Tibial nerve (tissue), 4 donors: ENCODE measurements at regions not wholly inside any gene's neighbourhood (a gene's known extent, or its start where the extent isn't known, plus 50 kb on each side); places are given as distances from the start of the nearest gene placed in this dataset.

Source experiments
- DNase-seq, 2 donors: peaks; one replicate each; pipeline ENCODE4 v3.0.0-alpha.2; 2019; ENCODE audit warnings: low spot score in 2 of 2
- H3K27ac ChIP-seq, 4 donors: fragments of 200-600 bp; sonication (generic) in 3 of 4; one replicate each; pipeline ENCODE4 v1.5.1; 2017 to 2019; ENCODE audit warnings: mild to moderate bottlenecking in 1 of 4
- H3K27me3 ChIP-seq, 2 donors: fragments of 200-600 bp; sonication (generic) in 1 of 2; one replicate each; pipeline versions ENCODE4 v1.5.1 to v1.6.0; 2017 to 2019
- H3K36me3 ChIP-seq, 3 donors: fragments of 200-600 bp; sonication (generic); one replicate each; pipeline ENCODE4 v1.5.1; 2018 to 2019
- H3K4me1 ChIP-seq, 4 donors: fragments of 200-600 bp; sonication (generic) in 3 of 4; one replicate each; pipeline ENCODE4 v1.5.1; 2017 to 2019
- H3K4me3 ChIP-seq, 4 donors: fragments of 200-600 bp; sonication (generic) in 3 of 4; one replicate each; pipeline ENCODE4 v1.5.1; 2017 to 2019; ENCODE audit warnings: mild to moderate bottlenecking in 1 of 4, moderate library complexity in 1 of 4
- H3K9me3 ChIP-seq, 4 donors: fragments of 200-600 bp; sonication (generic) in 3 of 4; one replicate each; pipeline ENCODE4 v1.5.1; 2017 to 2019
- EP300 ChIP-seq, 2 donors: sonication (generic); formaldehyde crosslinking; IDR thresholded peaks; one replicate each; pipeline ENCODE4 v1.6.1; 2017; ENCODE audit warnings: antibody characterized with exemption in 2 of 2, mild to moderate bottlenecking in 1 of 2
- POLR2A ChIP-seq, 2 donors: fragments of 450-650 bp; IDR thresholded peaks; one replicate each; pipeline ENCODE4 v1.6.1; 2017; ENCODE audit warnings: antibody characterized with exemption in 2 of 2, mild to moderate bottlenecking in 2 of 2, moderate library complexity in 2 of 2
- WGBS, 2 donors: methylation state at CpG; one replicate each; pipeline ENCODE4 v1.1.5; 2018; 5-methylcytosine and 5-hydroxymethylcytosine counted together
- TF ChIP-seq, protein P1 (sequence below), 5 experiments: fragments of 200-600 bp in 3 of 5; fragments of 450-650 bp in 2 of 5; sonication (generic) in 3 of 5; IDR thresholded peaks; one replicate each; pipeline ENCODE4 v1.5.1; 2016 to 2019; ENCODE audit warnings: antibody characterized with exemption in 5 of 5, mild to moderate bottlenecking in 3 of 5, moderate library complexity in 2 of 5

DNA sequence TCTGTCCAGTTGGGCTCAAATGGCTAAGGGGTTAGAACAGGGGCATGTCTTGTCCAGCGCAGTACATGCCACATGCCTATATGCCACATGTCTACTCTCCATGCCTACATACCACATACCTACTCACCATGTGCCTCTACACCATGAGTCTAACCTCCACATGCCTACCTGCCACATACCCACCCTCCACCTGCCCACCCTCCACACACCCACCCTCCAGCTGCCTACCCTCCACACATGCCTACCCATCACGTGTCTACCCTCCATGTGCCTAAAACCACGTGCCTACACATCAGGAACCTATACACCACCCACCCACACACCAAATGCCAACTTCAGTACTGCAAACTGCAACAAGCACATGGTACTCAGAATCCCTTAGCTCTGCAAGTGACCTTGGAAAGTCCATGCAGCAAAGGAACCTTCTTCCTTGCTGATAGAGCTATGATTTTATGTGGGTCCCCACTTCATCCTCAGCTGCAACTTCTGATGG lies 113.0 kb upstream of the CST7 start:
- 83 to 91% methylated on average over 3 of the region's 3 CpGs for WGBS, 2 donors
- Histone ChIP-seq H3K9me3 (peaks cover 0 to 3% (median 0%) of the 10 kb centered on the region in 4 donors), H3K4me3 (no peak overlapping the region), H3K27me3 (no peaks in the 10 kb centered on the region), H3K4me1 (no peaks in the 10 kb centered on the region), H3K27ac (no peak overlapping the region), H3K36me3 (no peaks in the 10 kb centered on the region)
- no peak for DNase-seq
- no peak for TF ChIP-seq EP300 (IDR thresholded peaks at IDR 0.05)
- TF ChIP-seq POLR2A (IDR thresholded peaks at IDR 0.05) = no peak
- TF ChIP-seq, protein P1, sequence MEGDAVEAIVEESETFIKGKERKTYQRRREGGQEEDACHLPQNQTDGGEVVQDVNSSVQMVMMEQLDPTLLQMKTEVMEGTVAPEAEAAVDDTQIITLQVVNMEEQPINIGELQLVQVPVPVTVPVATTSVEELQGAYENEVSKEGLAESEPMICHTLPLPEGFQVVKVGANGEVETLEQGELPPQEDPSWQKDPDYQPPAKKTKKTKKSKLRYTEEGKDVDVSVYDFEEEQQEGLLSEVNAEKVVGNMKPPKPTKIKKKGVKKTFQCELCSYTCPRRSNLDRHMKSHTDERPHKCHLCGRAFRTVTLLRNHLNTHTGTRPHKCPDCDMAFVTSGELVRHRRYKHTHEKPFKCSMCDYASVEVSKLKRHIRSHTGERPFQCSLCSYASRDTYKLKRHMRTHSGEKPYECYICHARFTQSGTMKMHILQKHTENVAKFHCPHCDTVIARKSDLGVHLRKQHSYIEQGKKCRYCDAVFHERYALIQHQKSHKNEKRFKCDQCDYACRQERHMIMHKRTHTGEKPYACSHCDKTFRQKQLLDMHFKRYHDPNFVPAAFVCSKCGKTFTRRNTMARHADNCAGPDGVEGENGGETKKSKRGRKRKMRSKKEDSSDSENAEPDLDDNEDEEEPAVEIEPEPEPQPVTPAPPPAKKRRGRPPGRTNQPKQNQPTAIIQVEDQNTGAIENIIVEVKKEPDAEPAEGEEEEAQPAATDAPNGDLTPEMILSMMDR (IDR thresholded peaks at IDR 0.05) = no peak

GRCh38 chr20:24836661-24837299 lies 112.3 kb upstream of the CST7 start:
- Histone ChIP-seq H3K4me1 (no peaks in the 10 kb centered on the region), H3K9me3 (no peaks in the 10 kb centered on the region), H3K27ac (no peak overlapping the region), H3K36me3 (no peaks in the 10 kb centered on the region), H3K27me3 (no peaks in the 10 kb centered on the region), H3K4me3 (no peak overlapping the region)
- WGBS, 2 donors = 66 to 67% methylated on average over 9 of the region's 9 CpGs
- DNase-seq = no peak
- TF ChIP-seq POLR2A (IDR thresholded peaks at IDR 0.05) (no peak), EP300 (IDR thresholded peaks at IDR 0.05) (no peak)
- TF ChIP-seq, protein P1 (IDR thresholded peaks at IDR 0.05) = no peak

GRCh38 chr20:24837781-24838450 lies 111.2 kb upstream of the CST7 start:
- WGBS, 2 donors = 81 to 87% methylated on average over 7 of the region's 7 CpGs
- no peak for DNase-seq
- H3K4me3 ChIP-seq = no peak overlapping the region
- no peaks in the 10 kb centered on the region for H3K27me3 ChIP-seq
- no peak overlapping the region for H3K27ac ChIP-seq
- no peak for TF ChIP-seq POLR2A (IDR thresholded peaks at IDR 0.05)
- TF ChIP-seq, protein P1 (IDR thresholded peaks at IDR 0.05) = no peak
- no peak for TF ChIP-seq EP300 (IDR thresholded peaks at IDR 0.05)
- H3K9me3 ChIP-seq = no peaks in the 10 kb centered on the region
- no peaks in the 10 kb centered on the region for H3K36me3 ChIP-seq
- H3K4me1 ChIP-seq = no peaks in the 10 kb centered on the region

DNA sequence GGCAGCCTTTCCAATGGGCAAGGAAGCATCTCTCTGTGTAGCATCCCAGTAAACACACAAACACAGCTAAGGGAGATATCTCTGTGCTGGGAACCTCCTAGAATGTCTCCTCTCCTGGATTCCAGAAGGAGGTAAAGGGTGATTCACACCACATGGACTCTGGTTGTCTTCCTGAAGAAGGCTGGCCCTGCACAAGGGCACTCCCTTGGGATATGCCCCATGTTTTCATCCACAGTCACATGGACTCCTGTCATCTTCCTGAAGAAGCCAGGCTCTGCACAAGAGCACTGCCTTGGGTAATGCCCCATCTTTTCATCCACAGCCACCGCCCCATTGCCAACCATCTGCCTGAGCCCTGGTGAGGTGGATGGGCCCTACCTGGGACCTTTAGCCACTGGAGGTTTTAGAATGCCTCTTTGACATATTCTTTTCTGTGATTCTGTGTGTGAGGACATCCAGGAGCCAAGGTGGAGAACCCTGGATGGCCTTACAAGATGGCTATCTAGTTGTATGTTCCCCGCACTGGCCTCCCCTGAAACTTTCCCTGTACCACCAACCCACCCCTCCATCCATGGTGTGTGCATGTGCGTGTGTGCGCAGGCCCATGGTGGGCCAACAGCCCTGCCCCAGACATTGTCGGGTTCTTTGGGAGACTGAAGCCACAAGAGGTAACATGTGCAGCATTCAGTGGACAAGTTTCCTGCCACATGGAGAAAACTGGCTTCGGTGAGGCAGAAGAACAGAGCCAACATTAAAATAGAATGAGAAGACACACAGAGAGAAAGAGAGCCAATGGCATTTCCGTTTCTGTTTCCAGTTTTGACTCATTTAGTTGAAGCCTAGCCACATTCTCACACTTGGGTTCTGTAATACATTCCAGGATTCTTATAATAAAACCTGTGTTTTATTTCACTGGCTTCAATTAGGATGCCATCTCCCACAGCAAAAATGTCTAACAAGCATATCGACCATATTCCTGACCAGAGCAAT lies 110.2 kb upstream of the CST7 start:
- WGBS, 2 donors = 86 to 91% methylated on average over 8 of the region's 8 CpGs
- no peaks in the 10 kb centered on the region for H3K27me3 ChIP-seq
- H3K4me3 ChIP-seq = no peak overlapping the region
- H3K9me3 ChIP-seq = no peaks in the 10 kb centered on the region
- H3K27ac ChIP-seq = no peak overlapping the region
- no peak for DNase-seq
- no peaks in the 10 kb centered on the region for H3K36me3 ChIP-seq
- H3K4me1 ChIP-seq = no peaks in the 10 kb centered on the region
- TF ChIP-seq EP300 (IDR thresholded peaks at IDR 0.05) (no peak), POLR2A (IDR thresholded peaks at IDR 0.05) (no peak)
- TF ChIP-seq, protein P1 (IDR thresholded peaks at IDR 0.05) = no peak
